GM12878 (cell line): ENCODE measurements at regions not wholly inside any gene's neighbourhood (a gene's known extent, or its start where the extent isn't known, plus 50 kb on each side); places are given as distances from the start of the nearest gene placed in this dataset.

ENCODE experiments used
- ATAC-seq: fragments of 200-7000 bp; cut with Tn5 transposase; 3 replicates; pipeline ENCODE4 v1.9.1; 2020; ENCODE audit warnings: mild to moderate bottlenecking, moderate library complexity
- BruUV-seq: library from RNA; stranded (reverse); fragments of 400-500 nt; replicated peaks from 2 replicates; lab custom pipeline; 2021; lab: Mats Ljungman, UMichigan
- CTCF ChIA-PET: fragments of 300-600 bp; sonication (Branson Sonifier 250); formaldehyde crosslinking; extraction: SDS; loops from one replicate; lab custom pipeline; 2021; ENCODE audit warnings: inconsistent platforms; lab: Yijun Ruan, JAX
- POLR2A ChIA-PET: fragments of 350-600 bp; formaldehyde crosslinking; extraction: SDS; loops from one replicate; lab custom pipeline; 2021; ENCODE audit warnings: inconsistent platforms; lab: Charles Lee
- RAD21 ChIA-PET: fragments of 300-600 bp; sonication (Branson Sonifier 250); formaldehyde crosslinking; loops from one replicate; lab custom pipeline; 2023; ENCODE audit warnings: antibody characterized with exemption; ENCODE audit not compliant: unreplicated experiment; lab: Charles Lee
- SMC1A ChIA-PET: fragments of 300-600 bp; sonication (Branson Sonifier 250); formaldehyde crosslinking; loops from one replicate; lab custom pipeline; 2023; ENCODE audit not compliant: unreplicated experiment, uncharacterized antibody; lab: Charles Lee
- DNase-seq: peaks from one replicate; pipeline ENCODE4 v3.0.0-alpha.2; 2011; ENCODE audit warnings: low read depth, low spot score
- FAIRE-seq: peaks from 3 replicates; lab custom pipeline; 2011; peaks lifted over from hg19 to GRCh38; lab: Jason Lieb, UNC
- H2AFZ ChIP-seq: 2 replicates; pipeline ENCODE4 v1.6.0; 2011; ENCODE audit warnings: low read depth, low read length, control low read depth; ENCODE audit not compliant: control insufficient read depth
- H3K27ac ChIP-seq: 2 replicates; pipeline ENCODE4 v1.5.1; 2011; ENCODE audit warnings: control low read depth; ENCODE audit not compliant: control insufficient read depth, insufficient read depth
- H3K27me3 ChIP-seq, 2 experiments: replicated peaks in 1 of 2; 2 replicates each; pipeline versions ENCODE4 v1.6.0 to v1.6.1; 2011; ENCODE audit warnings: low read length in 1 of 2; ENCODE audit not compliant: control insufficient read depth in 2 of 2, insufficient read depth in 2 of 2
- H3K36me3 ChIP-seq, 2 experiments: 2 replicates each; pipeline ENCODE4 v1.5.1; 2011; ENCODE audit warnings: low read length in 1 of 2; ENCODE audit not compliant: control insufficient read depth in 2 of 2, insufficient read depth in 2 of 2
- H3K4me1 ChIP-seq: 2 replicates; pipeline ENCODE4 v1.6.1; 2011; ENCODE audit warnings: mild to moderate bottlenecking, low read length, moderate library complexity, mixed read lengths; ENCODE audit not compliant: control insufficient read depth, insufficient read depth
- H3K4me2 ChIP-seq: 2 replicates; pipeline ENCODE4 v1.6.0; 2011; ENCODE audit warnings: control low read depth; ENCODE audit not compliant: control insufficient read depth, insufficient read depth
- H3K4me3 ChIP-seq: fragments of 200-600 bp; sonication (generic); 2 replicates; pipeline ENCODE4 v1.5.1; 2016
- H3K79me2 ChIP-seq: 2 replicates; pipeline ENCODE4 v1.6.0; 2011; ENCODE audit warnings: low read length; ENCODE audit not compliant: control insufficient read depth, insufficient read depth
- H3K9ac ChIP-seq: 2 replicates; pipeline ENCODE4 v1.8.0; 2011; ENCODE audit warnings: low read length, control low read depth, mixed read lengths; ENCODE audit not compliant: control insufficient read depth, insufficient read depth
- H3K9me3 ChIP-seq: replicated peaks from 3 replicates; pipeline ENCODE4 v1.5.1; 2011; ENCODE audit warnings: mild to moderate bottlenecking, low read length; ENCODE audit not compliant: control insufficient read depth, insufficient read depth
- H4K20me1 ChIP-seq: 2 replicates; pipeline ENCODE4 v1.6.0; 2011; ENCODE audit not compliant: control insufficient read depth, insufficient read depth
- CBX5 ChIP-seq: sonication (generic); IDR thresholded peaks from 2 replicates; pipeline ENCODE4 v1.6.1; 2016; ENCODE audit warnings: low read depth, moderate library complexity, mild to moderate bottlenecking, inconsistent platforms
- EZH2 ChIP-seq: IDR thresholded peaks from 2 replicates; pipeline ENCODE4 v1.6.1; 2012; ENCODE audit warnings: low read depth, mild to moderate bottlenecking, control low read depth, inconsistent platforms, low read length, borderline replicate concordance; ENCODE audit not compliant: control insufficient read depth
- GATAD2B ChIP-seq: fragments of 450-650 bp; conservative IDR thresholded peaks from 2 replicates; pipeline ENCODE4 v1.6.1; 2017; ENCODE audit warnings: low read depth, mild to moderate bottlenecking, moderate library complexity
- IKZF2 ChIP-seq, 2 experiments: fragments of 450-650 bp; IDR thresholded peaks; 2 replicates each; pipeline ENCODE4 v1.6.1; 2017; ENCODE audit warnings: mild to moderate bottlenecking in 2 of 2, moderate library complexity in 2 of 2
- IRF3 ChIP-seq: fragments of 450-650 bp; IDR thresholded peaks from 2 replicates; pipeline ENCODE4 v1.6.1; 2014; ENCODE audit warnings: mild to moderate bottlenecking
- KLF5 ChIP-seq: fragments of 450-650 bp; IDR thresholded peaks from 2 replicates; pipeline ENCODE4 v1.6.1; 2014; ENCODE audit warnings: mild to moderate bottlenecking; ENCODE audit not compliant: partially characterized antibody
- LARP7 ChIP-seq: fragments of 450-650 bp; IDR thresholded peaks from 2 replicates; pipeline ENCODE4 v1.6.1; 2017; ENCODE audit warnings: mild to moderate bottlenecking
- MYB ChIP-seq: fragments of 150-350 bp; IDR thresholded peaks from 2 replicates; pipeline ENCODE4 v1.6.1; 2014; ENCODE audit warnings: mild to moderate bottlenecking, low read depth, low read length, borderline replicate concordance
- MYC ChIP-seq: IDR thresholded peaks from 2 replicates; pipeline ENCODE4 v1.6.1; 2011; ENCODE audit warnings: mild to moderate bottlenecking, low read length, moderate library complexity, inconsistent platforms; ENCODE audit not compliant: insufficient read depth, insufficient replicate concordance, insufficient read length, severe bottlenecking
- RBBP5 ChIP-seq: fragments of 200-600 bp; sonication (generic); conservative IDR thresholded peaks from 2 replicates; pipeline ENCODE4 v1.6.1; 2016
- SKIL ChIP-seq: fragments of 450-650 bp; IDR thresholded peaks from 2 replicates; pipeline ENCODE4 v1.6.1; 2017; ENCODE audit warnings: mild to moderate bottlenecking, low read depth, inconsistent platforms; ENCODE audit not compliant: poor library complexity, severe bottlenecking
- SUPT20H ChIP-seq: IDR thresholded peaks from 2 replicates; pipeline ENCODE4 v1.6.1; 2011; ENCODE audit warnings: low read depth, mild to moderate bottlenecking, low read length, moderate library complexity, borderline replicate concordance; ENCODE audit not compliant: control insufficient read depth
- YY1 ChIP-seq: IDR thresholded peaks from 2 replicates; pipeline ENCODE4 v1.6.1; 2011; ENCODE audit warnings: low read depth, mild to moderate bottlenecking, low read length
- ZSCAN29 ChIP-seq: fragments of 450-650 bp; IDR thresholded peaks from 2 replicates; pipeline ENCODE4 v1.6.1; 2017; ENCODE audit warnings: mild to moderate bottlenecking, moderate library complexity
- WGBS: methylation state at CpG from one replicate; pipeline ENCODE4 v1.1.6; 2016; ENCODE audit warnings: low lambda C conversion rate; ENCODE audit not compliant: insufficient replicate concordance, insufficient coverage; ENCODE audit errors: missing lambda C conversion rate; 5-methylcytosine and 5-hydroxymethylcytosine counted together
- in situ Hi-C: fragments of 300-500 bp; cut with MboI; formaldehyde crosslinking; loops from 9 replicates; pipeline ENCODE4 v1.14.3; 2018; ENCODE audit warnings: mixed read lengths
- intact Hi-C: fragments of 100-400 bp; cut with micrococcal nuclease; formaldehyde crosslinking; loops from one replicate; pipeline ENCODE4 v1.14.2; 2022; ENCODE audit not compliant: unreplicated experiment

GRCh38 chr19:31562966-31563612 lies 213.9 kb upstream of the TSHZ3 start (continued):
- TF ChIP-seq ZSCAN29: no peak
- TF ChIP-seq KLF5: no peak

- no peak overlapping the region for H3K4me2 ChIP-seq
- H3K4me3 ChIP-seq: no peak overlapping the region
- ChIA-PET POLR2A (no interaction called here), SMC1A (no interaction called here), CTCF (no interaction called here)
- WGBS: 18% methylated on average over 11 of the region's 11 CpGs
- BruUV-seq: no TSS peak
- H3K79me2 ChIP-seq: no peaks in the 10 kb centered on the region
- H3K9ac ChIP-seq: no peak overlapping the region
- H3K4me1 ChIP-seq: no peaks in the 10 kb centered on the region
- no peaks in the 10 kb centered on the region for H4K20me1 ChIP-seq
- no peaks in the 10 kb centered on the region for H3K27me3 ChIP-seq
- no peaks in the 10 kb centered on the region for H3K36me3 ChIP-seq
- intact Hi-C loops: no loop called here
- H2AFZ ChIP-seq: no peak overlapping the region
- ATAC-seq (no peak), FAIRE-seq (no peak)
- in situ Hi-C loops: no loop called here
- H3K9me3 ChIP-seq: no peaks in the 10 kb centered on the region; the same call in 2 of the 3 replicates
- H3K27ac ChIP-seq: no peak overlapping the region
- TF ChIP-seq IRF3: no peak
- TF ChIP-seq CBX5: no peak
- no peak for TF ChIP-seq SUPT20H
- TF ChIP-seq MYB: no peak
- TF ChIP-seq YY1: no peak
- TF ChIP-seq LARP7: no peak
- no peak for TF ChIP-seq GATAD2B
- no peak for TF ChIP-seq EZH2
- no peak for TF ChIP-seq SKIL
- TF ChIP-seq MYC: no peak
- no peak for TF ChIP-seq IKZF2 (IDR thresholded peaks at IDR 0.05)
- TF ChIP-seq RBBP5: no peak
- TF ChIP-seq, all 136 proteins: peak for 0
- RAD21 ChIA-PET: no interaction called here
- DNase-seq: no peak
These were observed 218.5 kb upstream of the TSHZ3 start for GRCh38 chr19:31567776-31568175.
